ENCODE measurements at regions not wholly inside any gene's neighbourhood (a gene's known extent, or its start where the extent isn't known, plus 50 kb on each side); places are given as distances from the start of the nearest gene placed in this dataset.

DNA sequence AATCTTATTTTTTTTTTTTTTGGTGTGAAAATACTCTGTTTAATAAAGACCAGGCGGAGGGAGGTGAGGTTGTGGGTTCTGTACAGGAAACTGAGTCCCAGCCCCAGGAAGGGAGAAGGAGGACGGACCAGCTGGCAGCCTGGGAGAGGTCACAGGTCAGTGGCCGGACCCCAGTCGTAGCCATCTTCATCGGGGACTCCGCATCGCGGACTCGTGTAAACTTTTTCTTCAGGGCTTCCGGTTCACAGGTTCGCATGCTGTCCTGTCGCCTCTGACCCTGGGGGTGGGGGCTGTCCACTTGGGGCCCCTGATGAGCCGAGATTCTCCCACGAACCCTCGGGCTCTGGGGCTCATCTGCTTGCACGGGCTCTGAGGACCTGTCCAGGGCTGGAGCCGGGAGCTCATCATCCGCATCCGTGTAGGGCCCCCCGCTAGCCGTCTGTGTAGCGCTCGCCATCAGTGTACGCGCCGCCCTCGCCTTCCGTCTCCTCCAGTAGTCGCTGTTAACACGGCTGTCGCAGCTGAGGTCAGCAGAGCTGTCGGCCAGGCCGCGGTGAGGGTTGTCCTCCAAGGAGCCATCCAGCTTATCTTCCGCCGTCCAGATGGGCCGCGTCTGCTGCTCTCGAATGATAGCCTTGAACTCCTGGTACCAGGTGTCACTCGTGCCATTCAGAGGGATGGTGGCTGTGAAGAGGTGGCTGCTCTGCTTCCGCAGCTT lies 975.7 kb upstream of the PRMT6 start:
- Histone ChIP-seq H3K27ac (ENCODE audit: low read length) (no peak overlapping the region), H3K4me1 (ENCODE audit: control insufficient read depth, insufficient read depth, low read length) (no peaks in the 10 kb centered on the region), H3K9me3 (ENCODE audit: control insufficient read depth, low read length) (no peaks in the 10 kb centered on the region), H3K27me3 (ENCODE audit: control insufficient read depth, insufficient read depth) (no peaks in the 10 kb centered on the region), H3K4me3 (ENCODE audit: low read length) (no peak overlapping the region)
- intact Hi-C loops (cut with DNase I) = no loop called here
- WGBS = 20% methylated on average over 41 of the region's 41 CpGs
- peak in 1 of 2 donors; percentile 13 for ATAC-seq
- peak; percentile 8 to 36 (median 35) for DNase-seq

DNA sequence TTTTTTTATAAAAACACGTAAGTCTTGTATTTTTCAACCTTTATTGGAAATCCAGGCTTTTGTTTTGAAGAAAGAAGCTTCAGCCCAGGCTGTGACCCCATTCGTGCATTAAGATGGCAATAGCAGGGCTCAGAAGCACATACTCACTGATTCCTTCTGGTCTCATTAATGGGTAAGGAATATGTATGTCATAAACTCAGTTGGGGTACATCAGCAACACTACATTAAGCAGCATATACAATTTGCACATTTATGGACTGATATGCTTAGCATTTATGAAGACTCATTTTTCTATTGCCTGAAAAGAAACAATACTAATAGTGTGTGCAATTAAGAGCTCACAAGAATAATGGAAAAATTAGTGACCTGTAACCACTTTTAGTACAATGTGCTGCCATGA lies 945.4 kb upstream of the PRMT6 start:
- 71% methylated on average over 2 of the region's 2 CpGs for WGBS
- Histone ChIP-seq H3K9me3 (ENCODE audit: control insufficient read depth, low read length) (no peaks in the 10 kb centered on the region), H3K27ac (ENCODE audit: low read length) (no peak overlapping the region), H3K4me3 (ENCODE audit: low read length) (no peak overlapping the region), H3K27me3 (ENCODE audit: control insufficient read depth, insufficient read depth) (no peaks in the 10 kb centered on the region), H3K4me1 (ENCODE audit: control insufficient read depth, insufficient read depth, low read length) (no peaks in the 10 kb centered on the region)
- ATAC-seq (no peak), DNase-seq (no peak)
- intact Hi-C loops (cut with DNase I) = no loop called here

DNA sequence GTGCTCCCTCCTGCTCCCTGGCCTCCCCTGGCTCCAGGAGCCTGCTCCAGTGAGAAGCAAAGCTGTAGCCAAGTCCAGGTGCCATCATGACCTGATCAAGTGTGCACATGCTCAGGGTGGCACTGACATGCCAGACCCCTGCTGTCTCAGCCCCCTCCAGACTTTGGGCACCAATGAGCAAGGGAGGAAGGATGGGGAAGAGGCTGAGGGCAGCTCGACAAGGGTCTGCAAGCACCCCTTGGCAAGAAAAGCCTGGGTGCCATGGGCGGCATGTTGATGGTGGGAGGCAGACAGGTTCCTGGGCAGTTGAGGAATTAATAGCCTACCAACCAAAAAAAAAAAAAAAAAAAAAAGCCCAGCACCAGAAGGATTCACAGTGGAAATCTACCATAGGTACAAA lies 942.6 kb upstream of the PRMT6 start:
- no peaks in the 10 kb centered on the region for H3K4me1 ChIP-seq (ENCODE audit: control insufficient read depth, insufficient read depth, low read length)
- WGBS = 81% methylated on average over 2 of the region's 2 CpGs
- ATAC-seq (no peak), DNase-seq (no peak)
- H3K9me3 ChIP-seq (ENCODE audit: control insufficient read depth, low read length) = no peaks in the 10 kb centered on the region
- no peak overlapping the region for H3K4me3 ChIP-seq (ENCODE audit: low read length)
- H3K27me3 ChIP-seq (ENCODE audit: control insufficient read depth, insufficient read depth) = no peaks in the 10 kb centered on the region
- intact Hi-C loops (cut with DNase I) = no loop called here
- no peak overlapping the region for H3K27ac ChIP-seq (ENCODE audit: low read length)

DNA sequence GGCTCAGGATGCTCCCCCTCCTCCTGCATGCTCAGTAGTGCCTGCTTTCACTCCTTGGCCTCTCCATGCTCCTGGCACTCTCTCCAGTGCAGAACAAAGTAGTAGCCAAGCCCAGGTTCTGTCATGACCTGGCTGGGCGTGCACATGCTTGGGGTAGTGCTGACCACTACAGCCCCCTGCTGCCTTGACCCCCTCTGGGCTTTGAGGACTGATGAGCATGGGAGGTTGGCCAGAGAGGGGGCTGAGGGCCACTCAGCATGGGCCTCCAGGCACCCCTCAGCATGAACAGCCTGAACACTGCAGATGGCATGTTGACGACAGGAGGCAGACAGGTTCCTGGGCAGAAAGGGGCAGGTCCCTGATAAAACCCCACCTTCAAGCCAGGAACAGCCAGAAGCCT lies 935.7 kb upstream of the PRMT6 start:
- DNase-seq (no peak), ATAC-seq (no peak)
- no peak overlapping the region for H3K27ac ChIP-seq (ENCODE audit: low read length)
- no peaks in the 10 kb centered on the region for H3K9me3 ChIP-seq (ENCODE audit: control insufficient read depth, low read length)
- no peaks in the 10 kb centered on the region for H3K4me1 ChIP-seq (ENCODE audit: control insufficient read depth, insufficient read depth, low read length)
- whole genome bisulfite sequencing = 82% methylated on average over 2 of the region's 2 CpGs
- H3K4me3 ChIP-seq (ENCODE audit: low read length) = no peak overlapping the region
- intact Hi-C loops (cut with DNase I) = no loop called here
- no peaks in the 10 kb centered on the region for H3K27me3 ChIP-seq (ENCODE audit: control insufficient read depth, insufficient read depth)

DNA sequence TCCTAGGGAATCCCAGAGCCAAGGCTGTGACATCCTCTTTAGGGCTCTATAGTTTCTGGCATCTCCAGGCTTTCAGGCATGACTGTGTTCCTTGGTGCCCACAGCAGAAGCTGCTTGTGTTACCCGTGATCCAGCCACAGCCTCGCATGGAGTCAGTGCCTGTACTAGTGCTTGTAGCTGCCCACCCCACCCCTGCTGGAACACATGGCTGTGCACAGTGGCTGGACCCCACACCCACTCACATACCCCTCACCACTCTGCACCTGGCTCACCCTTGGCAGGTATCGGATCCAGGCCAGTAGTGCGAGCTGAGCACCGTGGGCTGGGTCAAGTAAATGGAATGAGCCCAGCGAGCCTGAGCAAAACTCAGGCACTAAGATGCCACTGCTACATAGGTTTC lies 934.7 kb upstream of the PRMT6 start:
- 89% methylated on average over 6 of the region's 6 CpGs for WGBS
- intact Hi-C loops (cut with DNase I) = no loop called here
- no peaks in the 10 kb centered on the region for H3K9me3 ChIP-seq (ENCODE audit: control insufficient read depth, low read length)

DNA sequence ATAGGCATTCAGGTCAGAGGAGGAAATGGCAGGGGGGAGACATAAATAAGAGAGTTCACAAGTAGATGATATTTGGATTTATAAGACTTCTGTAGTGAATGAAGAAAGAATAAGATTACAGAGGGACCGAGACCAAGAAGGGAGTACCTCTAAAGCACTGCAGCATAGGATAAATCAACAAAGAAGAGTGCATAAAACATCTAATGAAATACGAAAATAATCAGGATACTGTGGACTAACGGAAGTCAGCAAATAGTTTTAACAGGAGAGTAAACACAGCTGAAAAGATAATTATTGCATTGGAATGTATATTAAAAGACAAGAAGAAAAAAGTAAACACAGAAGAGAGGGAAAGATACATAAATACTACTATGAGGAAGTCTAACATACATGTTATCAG lies 921.9 kb upstream of the PRMT6 start:
- no peaks in the 10 kb centered on the region for H3K9me3 ChIP-seq (ENCODE audit: control insufficient read depth, low read length)
- intact Hi-C loops (cut with DNase I) = no loop called here
- ATAC-seq (no peak), DNase-seq (no peak)
- no peak overlapping the region for H3K27ac ChIP-seq (ENCODE audit: low read length)
- H3K4me3 ChIP-seq (ENCODE audit: low read length) = no peak overlapping the region
- no peaks in the 10 kb centered on the region for H3K27me3 ChIP-seq (ENCODE audit: control insufficient read depth, insufficient read depth)
- WGBS = 41% methylated on average over 3 of the region's 3 CpGs
- H3K4me1 ChIP-seq (ENCODE audit: control insufficient read depth, insufficient read depth, low read length) = no peaks in the 10 kb centered on the region

More for the DNA sequence above, 934.7 kb upstream of the PRMT6 start:
- no peak for ATAC-seq
- Histone ChIP-seq H3K27ac (ENCODE audit: low read length) (no peak overlapping the region), H3K4me1 (ENCODE audit: control insufficient read depth, insufficient read depth, low read length) (no peaks in the 10 kb centered on the region), H3K27me3 (ENCODE audit: control insufficient read depth, insufficient read depth) (no peaks in the 10 kb centered on the region), H3K4me3 (ENCODE audit: low read length) (no peak overlapping the region)
- no peak for DNase-seq

DNA sequence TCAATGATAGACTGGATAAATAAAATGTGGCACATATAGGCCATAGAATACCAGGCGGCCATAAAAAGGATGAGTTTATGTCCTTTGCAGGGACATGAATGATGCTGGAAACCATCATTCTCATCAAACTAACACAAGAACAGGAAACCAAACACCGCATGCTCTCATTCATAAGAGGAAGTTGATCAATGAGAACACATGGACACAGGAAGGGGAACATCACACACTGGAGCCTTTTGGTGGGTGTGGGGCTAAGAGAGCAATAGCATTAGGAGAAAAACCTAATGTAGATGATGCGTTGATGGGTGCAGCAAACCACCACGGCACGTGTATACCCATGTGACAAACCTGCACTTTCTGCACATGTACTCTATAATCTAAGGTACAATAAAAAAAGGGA lies 883.4 kb upstream of the PRMT6 start:
- intact Hi-C loops (cut with DNase I) = no loop called here
- no peak overlapping the region for H3K27ac ChIP-seq (ENCODE audit: low read length)

DNA sequence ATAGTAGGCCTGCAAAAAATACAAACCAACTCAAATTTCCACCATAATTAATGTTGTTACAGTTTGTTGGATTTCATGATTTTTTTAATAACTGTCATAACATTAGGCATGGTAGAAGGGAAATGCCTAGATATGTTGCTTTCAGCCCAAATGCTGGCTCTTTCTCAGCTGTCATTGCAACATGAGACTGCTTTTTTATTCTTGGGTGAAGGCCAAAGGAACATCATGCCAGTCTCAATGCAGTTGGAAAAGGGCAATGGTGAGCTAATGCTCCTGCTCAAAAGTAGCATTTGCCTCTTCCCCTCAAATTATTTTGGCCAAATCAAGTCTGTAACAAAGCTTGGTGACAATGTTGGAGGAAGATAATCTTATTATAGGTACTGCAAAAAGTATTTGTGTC lies 877.7 kb upstream of the PRMT6 start:
- intact Hi-C loops (cut with DNase I) = no loop called here
- DNase-seq (no peak), ATAC-seq (no peak)
- Histone ChIP-seq H3K27ac (ENCODE audit: low read length) (no peak overlapping the region), H3K4me3 (ENCODE audit: low read length) (no peak overlapping the region), H3K9me3 (ENCODE audit: control insufficient read depth, low read length) (no peaks in the 10 kb centered on the region), H3K27me3 (ENCODE audit: control insufficient read depth, insufficient read depth) (no peaks in the 10 kb centered on the region), H3K4me1 (ENCODE audit: control insufficient read depth, insufficient read depth, low read length) (no peaks in the 10 kb centered on the region)

More for the DNA sequence above, 883.4 kb upstream of the PRMT6 start:
- H3K27me3 ChIP-seq (ENCODE audit: control insufficient read depth, insufficient read depth) = no peaks in the 10 kb centered on the region
- ATAC-seq = no peak
- no peaks in the 10 kb centered on the region for H3K9me3 ChIP-seq (ENCODE audit: control insufficient read depth, low read length)
- H3K4me3 ChIP-seq (ENCODE audit: low read length) = no peak overlapping the region
- no peaks in the 10 kb centered on the region for H3K4me1 ChIP-seq (ENCODE audit: control insufficient read depth, insufficient read depth, low read length)
- 86% methylated on average over 5 of the region's 5 CpGs for WGBS
- no peak for DNase-seq

DNA sequence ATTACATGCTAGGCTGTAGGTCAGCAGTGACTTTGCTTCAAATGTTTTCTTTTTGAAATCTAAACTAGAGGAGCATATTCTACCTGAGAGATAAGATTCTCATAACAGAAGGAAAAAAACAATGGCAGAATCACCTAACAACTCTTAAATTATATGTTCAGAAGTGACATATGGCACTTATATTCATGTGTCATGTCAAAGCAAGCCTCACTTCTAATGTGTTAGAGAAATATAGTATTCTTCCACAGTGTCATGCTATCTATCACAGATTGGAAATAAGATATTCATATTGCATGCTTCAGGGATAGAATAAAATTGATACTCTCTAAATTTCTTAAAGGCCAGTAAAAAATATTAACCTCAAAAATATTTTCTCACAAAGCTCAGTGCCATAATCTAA lies 874.6 kb upstream of the PRMT6 start:
- no peaks in the 10 kb centered on the region for H3K4me1 ChIP-seq (ENCODE audit: control insufficient read depth, insufficient read depth, low read length)
- no peak for ATAC-seq
- no peaks in the 10 kb centered on the region for H3K9me3 ChIP-seq (ENCODE audit: control insufficient read depth, low read length)
- intact Hi-C loops (cut with DNase I) = no loop called here
- DNase-seq = no peak
- H3K27me3 ChIP-seq (ENCODE audit: control insufficient read depth, insufficient read depth) = no peaks in the 10 kb centered on the region
- no peak overlapping the region for H3K27ac ChIP-seq (ENCODE audit: low read length)
- no peak overlapping the region for H3K4me3 ChIP-seq (ENCODE audit: low read length)

DNA sequence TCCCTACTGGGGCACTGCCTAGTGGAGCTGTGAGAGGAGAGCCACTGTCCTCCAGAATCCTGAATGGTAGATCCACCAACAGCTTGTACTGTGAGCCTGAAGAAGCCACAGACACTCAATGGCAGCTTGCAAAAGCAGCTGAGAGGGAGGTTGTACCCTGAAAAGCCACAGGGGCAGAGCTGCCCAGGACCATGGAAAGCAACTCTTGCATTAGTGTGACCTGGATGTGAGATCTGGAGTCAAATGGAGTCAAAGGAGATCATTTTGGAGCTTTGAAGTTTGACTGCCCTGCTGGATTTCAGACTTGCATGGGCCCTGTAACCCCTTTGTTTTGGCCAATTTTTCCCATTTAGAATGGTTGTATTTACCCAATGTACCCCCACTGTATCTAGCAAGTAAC lies 871.4 kb upstream of the PRMT6 start:
- no peaks in the 10 kb centered on the region for H3K4me1 ChIP-seq (ENCODE audit: control insufficient read depth, insufficient read depth, low read length)
- no peak overlapping the region for H3K27ac ChIP-seq (ENCODE audit: low read length)
- no peak for DNase-seq
- intact Hi-C loops (cut with DNase I) = no loop called here
- no peak for ATAC-seq
- no peaks in the 10 kb centered on the region for H3K27me3 ChIP-seq (ENCODE audit: control insufficient read depth, insufficient read depth)
- peaks cover 2% of the 10 kb centered on the region for H3K9me3 ChIP-seq (ENCODE audit: control insufficient read depth, low read length)
- H3K4me3 ChIP-seq (ENCODE audit: low read length) = no peak overlapping the region

DNA sequence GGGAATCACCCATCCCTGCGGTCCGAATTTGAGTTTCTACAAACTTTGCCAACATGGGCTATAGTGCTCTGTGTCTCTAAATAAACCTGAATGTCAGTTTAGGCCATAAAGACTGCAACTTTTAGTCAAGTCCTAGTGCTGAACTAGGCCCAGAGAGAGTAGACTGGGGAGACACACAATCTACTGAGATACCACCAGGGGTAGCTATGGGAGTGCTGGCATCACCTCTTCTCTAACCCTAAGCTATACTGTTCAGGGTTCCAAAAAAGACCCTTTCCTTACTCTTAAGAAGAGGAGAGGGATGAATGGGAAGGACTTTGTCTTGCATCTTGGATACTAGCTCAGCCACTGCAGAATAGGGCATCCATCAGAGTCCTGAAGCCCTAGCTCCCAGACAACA lies 866.7 kb upstream of the PRMT6 start:
- H3K4me3 ChIP-seq (ENCODE audit: low read length) = no peak overlapping the region
- no peak overlapping the region for H3K27ac ChIP-seq (ENCODE audit: low read length)
- WGBS = 92% methylated on average over 2 of the region's 2 CpGs
- no peaks in the 10 kb centered on the region for H3K27me3 ChIP-seq (ENCODE audit: control insufficient read depth, insufficient read depth)
- DNase-seq (no peak), ATAC-seq (no peak)
- intact Hi-C loops (cut with DNase I) = no loop called here
- peaks cover 3% of the 10 kb centered on the region for H3K9me3 ChIP-seq (ENCODE audit: control insufficient read depth, low read length)
- H3K4me1 ChIP-seq (ENCODE audit: control insufficient read depth, insufficient read depth, low read length) = no peaks in the 10 kb centered on the region

DNA sequence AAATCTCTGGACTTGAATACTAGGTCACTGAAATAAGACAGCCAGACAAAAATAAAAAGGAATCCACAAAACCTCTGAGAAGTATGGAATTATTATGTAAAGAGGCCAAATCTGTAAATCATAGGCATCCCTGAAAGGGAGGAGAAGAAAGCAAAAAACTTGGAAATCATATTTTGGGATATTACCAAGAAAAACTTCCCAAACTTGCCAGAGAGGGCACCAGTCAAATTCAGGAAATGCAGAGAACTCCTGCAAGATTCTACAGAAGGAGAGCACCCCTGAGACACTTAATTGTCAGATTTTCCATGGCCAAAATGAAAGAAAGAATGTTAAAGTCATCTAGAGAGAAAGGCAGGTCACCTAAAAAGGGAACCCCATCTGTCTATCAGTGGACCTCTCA lies 862.3 kb upstream of the PRMT6 start:
- H3K27me3 ChIP-seq (ENCODE audit: control insufficient read depth, insufficient read depth) = no peaks in the 10 kb centered on the region

More for the DNA sequence above, 862.3 kb upstream of the PRMT6 start:
- DNase-seq = no peak
- H3K4me3 ChIP-seq (ENCODE audit: low read length) = no peak overlapping the region
- H3K9me3 ChIP-seq (ENCODE audit: control insufficient read depth, low read length) = peaks cover 3% of the 10 kb centered on the region
- no peaks in the 10 kb centered on the region for H3K4me1 ChIP-seq (ENCODE audit: control insufficient read depth, insufficient read depth, low read length)
- intact Hi-C loops (cut with DNase I) = no loop called here
- no peak overlapping the region for H3K27ac ChIP-seq (ENCODE audit: low read length)
- no peak for ATAC-seq
